Nephron (organoid): ENCODE measurements at regions not wholly inside any gene's neighbourhood (a gene's known extent, or its start where the extent isn't known, plus 50 kb on each side); places are given as distances from the start of the nearest gene placed in this dataset.

Source experiments
- H3K27ac Mint-ChIP-seq, 3 experiments: 2 replicates each; pipeline ENCODE4 v1.8.0; 2020; ENCODE audit warnings: mixed read lengths in 3 of 3, mild to moderate bottlenecking in 2 of 3, moderate library complexity in 1 of 3
- H3K27me3 Mint-ChIP-seq: 2 replicates; pipeline ENCODE4 v1.8.0; 2021; ENCODE audit warnings: low read depth, mild to moderate bottlenecking, moderate library complexity, mixed read lengths
- H3K36me3 Mint-ChIP-seq: 2 replicates; pipeline ENCODE4 v1.8.0; 2020; ENCODE audit warnings: low read depth, mixed read lengths
- H3K4me1 Mint-ChIP-seq: 2 replicates; pipeline ENCODE4 v1.8.0; 2020; ENCODE audit warnings: mixed read lengths
- H3K4me3 Mint-ChIP-seq, 3 experiments: 2 replicates each; pipeline ENCODE4 v1.8.0; 2020; ENCODE audit warnings: mild to moderate bottlenecking in 3 of 3, mixed read lengths in 3 of 3, moderate library complexity in 2 of 3
- H3K9me3 Mint-ChIP-seq: 2 replicates; pipeline ENCODE4 v1.8.0; 2020; ENCODE audit warnings: mixed read lengths
- CTCF ChIP-seq, 3 experiments: fragments of 200-600 bp; sonication (generic); IDR thresholded peaks; one replicate each; pipeline ENCODE4 v1.5.0; 2021; ENCODE audit warnings: antibody characterized with exemption in 3 of 3; ENCODE audit not compliant: unreplicated experiment in 3 of 3

GRCh38 chr19:31574251-31574973 is 225.2 kb upstream of the TSHZ3 start:
- H3K27ac Mint-ChIP-seq: no peak overlapping the region
- H3K9me3 Mint-ChIP-seq: no peaks in the 10 kb centered on the region
- no peaks in the 10 kb centered on the region for H3K36me3 Mint-ChIP-seq
- H3K27me3 Mint-ChIP-seq: peaks cover 10% of the 10 kb centered on the region
- H3K4me3 Mint-ChIP-seq: no peak overlapping the region
- no peaks in the 10 kb centered on the region for H3K4me1 Mint-ChIP-seq
- no peak for TF ChIP-seq CTCF (IDR thresholded peaks at IDR 0.05; ENCODE audit: unreplicated experiment in 3 of 3)

GRCh38 chr19:31575846-31576335 is 226.7 kb upstream of the TSHZ3 start:
- no peak overlapping the region for H3K4me3 Mint-ChIP-seq
- no peaks in the 10 kb centered on the region for H3K9me3 Mint-ChIP-seq
- H3K4me1 Mint-ChIP-seq: no peaks in the 10 kb centered on the region
- no peaks in the 10 kb centered on the region for H3K36me3 Mint-ChIP-seq
- H3K27ac Mint-ChIP-seq: no peak overlapping the region
- TF ChIP-seq CTCF (IDR thresholded peaks at IDR 0.05; ENCODE audit: unreplicated experiment in 3 of 3): no peak
- peaks cover 10% of the 10 kb centered on the region for H3K27me3 Mint-ChIP-seq

GRCh38 chr19:31578326-31578725 is 229.1 kb upstream of the TSHZ3 start:
- no peak for TF ChIP-seq CTCF (IDR thresholded peaks at IDR 0.05; ENCODE audit: unreplicated experiment in 3 of 3)
- Mint-ChIP-seq H3K36me3 (no peaks in the 10 kb centered on the region), H3K27me3 (peaks cover 10% of the 10 kb centered on the region), H3K4me1 (peaks cover 10% of the 10 kb centered on the region), H3K27ac (no peak overlapping the region), H3K4me3 (no peak overlapping the region), H3K9me3 (no peaks in the 10 kb centered on the region)

GRCh38 chr19:31583148-31583547 is 233.9 kb upstream of the TSHZ3 start:
- Mint-ChIP-seq H3K36me3 (no peaks in the 10 kb centered on the region), H3K27ac (peak overlapping the region; percentile 62 to 84 (median 79)), H3K9me3 (no peaks in the 10 kb centered on the region), H3K4me3 (no peak overlapping the region), H3K4me1 (peaks cover 14% of the 10 kb centered on the region), H3K27me3 (no peaks in the 10 kb centered on the region)
- TF ChIP-seq CTCF (IDR thresholded peaks at IDR 0.05; ENCODE audit: unreplicated experiment in 3 of 3): no peak

- H3K9me3 Mint-ChIP-seq: no peaks in the 10 kb centered on the region
- no peaks in the 10 kb centered on the region for H3K36me3 Mint-ChIP-seq
- peak overlapping the region in 1 of 3 experiments; percentile 21 for H3K27ac Mint-ChIP-seq
- no peak for TF ChIP-seq CTCF (IDR thresholded peaks at IDR 0.05; ENCODE audit: unreplicated experiment in 3 of 3)
- peaks cover 14% of the 10 kb centered on the region for H3K4me1 Mint-ChIP-seq
- H3K27me3 Mint-ChIP-seq: peaks cover 7% of the 10 kb centered on the region
- no peak overlapping the region for H3K4me3 Mint-ChIP-seq
Measured at GRCh38 chr19:31586282-31586681, 237.0 kb upstream of the TSHZ3 start.

- peaks cover 7% of the 10 kb centered on the region for H3K27me3 Mint-ChIP-seq
- no peak for TF ChIP-seq CTCF (IDR thresholded peaks at IDR 0.05; ENCODE audit: unreplicated experiment in 3 of 3)
- H3K27ac Mint-ChIP-seq: no peak overlapping the region
- peaks cover 1% of the 10 kb centered on the region for H3K4me1 Mint-ChIP-seq
- no peaks in the 10 kb centered on the region for H3K36me3 Mint-ChIP-seq
- H3K9me3 Mint-ChIP-seq: no peaks in the 10 kb centered on the region
- no peak overlapping the region for H3K4me3 Mint-ChIP-seq
Measured at GRCh38 chr19:31589109-31589508, 239.9 kb upstream of the TSHZ3 start.
